ENCODE measurements at regions not wholly inside any gene's neighbourhood (a gene's known extent, or its start where the extent isn't known, plus 50 kb on each side); places are given as distances from the start of the nearest gene placed in this dataset.

- Histone ChIP-seq H3K9me3 (ENCODE audit: insufficient read depth, low read depth, low read length) (no peaks in the 10 kb centered on the region), H3K27me3 (ENCODE audit: insufficient read depth, low read length) (no peaks in the 10 kb centered on the region), H3K4me1 (ENCODE audit: insufficient read depth, low read length) (peaks cover 32% of the 10 kb centered on the region), H3K27ac (ENCODE audit: low read depth, low read length) (peak overlapping the region; percentile 76; the same call in 1 of the 2 replicates), H3K4me3 (ENCODE audit: low read length) (peak overlapping the region; percentile 22), H3K9ac (ENCODE audit: low read depth, low read length) (peak overlapping the region; percentile 29; the same call in 1 of the 2 replicates), H3K36me3 (ENCODE audit: insufficient read depth, low read length) (no peaks in the 10 kb centered on the region)
- 48% methylated on average over 10 of the region's 10 CpGs for WGBS
Observed at GRCh38 chr5:103498800-103499551, 63.6 kb downstream of the NUDT12 start.

GRCh38 chr5:103498211-103498610 lies 64.4 kb downstream of the NUDT12 start:
- WGBS = 100% methylated on average over 1 of the region's 1 CpG
- peaks cover 28% of the 10 kb centered on the region for H3K4me1 ChIP-seq (ENCODE audit: insufficient read depth, low read length)
- no peaks in the 10 kb centered on the region for H3K27me3 ChIP-seq (ENCODE audit: insufficient read depth, low read length)
- no peaks in the 10 kb centered on the region for H3K36me3 ChIP-seq (ENCODE audit: insufficient read depth, low read length)
- H3K9me3 ChIP-seq (ENCODE audit: insufficient read depth, low read depth, low read length) = no peaks in the 10 kb centered on the region
- no peak overlapping the region for H3K4me3 ChIP-seq (ENCODE audit: low read length)
- H3K27ac ChIP-seq (ENCODE audit: low read depth, low read length) = no peak overlapping the region
- no peak overlapping the region for H3K9ac ChIP-seq (ENCODE audit: low read depth, low read length)

DNA sequence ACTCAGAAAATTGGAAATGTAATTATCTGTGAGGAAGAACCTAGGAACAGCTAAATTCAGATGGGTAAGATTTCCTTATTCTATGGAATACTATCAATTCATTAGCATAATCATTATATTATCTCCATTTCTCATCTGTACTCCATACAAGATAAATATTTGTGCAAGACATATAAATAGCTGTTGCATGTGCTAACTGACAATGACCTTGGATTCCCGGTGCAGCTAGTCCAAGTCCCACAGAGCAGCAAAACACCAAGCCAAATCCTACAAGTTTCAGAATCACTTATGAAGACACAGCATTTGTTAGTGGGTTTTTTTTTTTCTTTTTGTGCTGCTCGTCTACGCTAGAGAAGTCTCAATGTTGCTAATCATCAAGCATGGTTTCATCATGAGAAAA lies 64.8 kb downstream of the NUDT12 start:
- WGBS = 93% methylated on average over 3 of the region's 3 CpGs
- H3K9me3 ChIP-seq (ENCODE audit: insufficient read depth, low read depth, low read length) = no peaks in the 10 kb centered on the region
- no peaks in the 10 kb centered on the region for H3K36me3 ChIP-seq (ENCODE audit: insufficient read depth, low read length)
- no peak overlapping the region for H3K9ac ChIP-seq (ENCODE audit: low read depth, low read length)
- H3K4me1 ChIP-seq (ENCODE audit: insufficient read depth, low read length) = peaks cover 24% of the 10 kb centered on the region
- no peak overlapping the region for H3K4me3 ChIP-seq (ENCODE audit: low read length)
- no peak overlapping the region for H3K27ac ChIP-seq (ENCODE audit: low read depth, low read length)
- H3K27me3 ChIP-seq (ENCODE audit: insufficient read depth, low read length) = no peaks in the 10 kb centered on the region

DNA sequence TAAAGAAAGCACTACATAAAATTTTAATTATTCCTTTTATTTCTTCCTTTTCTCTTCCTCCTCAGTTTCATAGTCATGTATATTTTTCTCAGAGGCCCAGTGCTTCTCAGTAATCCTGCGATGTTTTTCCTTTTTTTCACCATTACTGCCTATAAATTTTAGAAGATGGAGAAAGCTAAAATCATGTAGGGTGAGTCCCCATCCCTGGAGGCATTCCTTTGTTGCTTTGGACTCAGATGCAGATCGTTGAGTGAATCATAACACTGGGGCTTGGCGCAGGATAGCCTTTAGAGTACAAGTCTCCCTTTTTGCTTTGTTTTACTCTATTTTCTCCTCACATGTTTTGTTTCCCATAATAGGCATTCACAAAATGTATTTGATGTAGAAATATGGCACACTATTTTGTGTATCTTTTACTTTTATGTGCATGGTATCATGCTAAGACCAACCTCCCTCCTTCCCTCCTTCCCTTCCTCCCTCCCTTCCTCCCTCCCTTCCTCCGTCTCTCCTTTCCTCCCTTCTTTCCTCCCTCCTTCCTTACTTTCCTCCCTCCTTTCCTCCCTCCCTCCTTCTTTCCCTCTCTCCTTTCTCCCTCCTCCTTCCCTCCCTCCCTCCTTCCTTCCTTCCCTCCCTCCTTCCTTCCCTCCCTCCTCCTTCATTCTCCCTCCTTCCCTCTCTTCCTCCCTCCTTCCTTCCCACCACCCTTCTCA lies 72.4 kb downstream of the NUDT12 start:
- WGBS = 80% methylated on average over 4 of the region's 4 CpGs
- Histone ChIP-seq H3K36me3 (ENCODE audit: insufficient read depth, low read length) (no peaks in the 10 kb centered on the region), H3K4me3 (ENCODE audit: low read length) (no peak overlapping the region), H3K9me3 (ENCODE audit: insufficient read depth, low read depth, low read length) (no peaks in the 10 kb centered on the region), H3K27me3 (ENCODE audit: insufficient read depth, low read length) (no peaks in the 10 kb centered on the region), H3K4me1 (ENCODE audit: insufficient read depth, low read length) (peaks cover 13% of the 10 kb centered on the region), H3K27ac (ENCODE audit: low read depth, low read length) (no peak overlapping the region), H3K9ac (ENCODE audit: low read depth, low read length) (no peak overlapping the region)

DNA sequence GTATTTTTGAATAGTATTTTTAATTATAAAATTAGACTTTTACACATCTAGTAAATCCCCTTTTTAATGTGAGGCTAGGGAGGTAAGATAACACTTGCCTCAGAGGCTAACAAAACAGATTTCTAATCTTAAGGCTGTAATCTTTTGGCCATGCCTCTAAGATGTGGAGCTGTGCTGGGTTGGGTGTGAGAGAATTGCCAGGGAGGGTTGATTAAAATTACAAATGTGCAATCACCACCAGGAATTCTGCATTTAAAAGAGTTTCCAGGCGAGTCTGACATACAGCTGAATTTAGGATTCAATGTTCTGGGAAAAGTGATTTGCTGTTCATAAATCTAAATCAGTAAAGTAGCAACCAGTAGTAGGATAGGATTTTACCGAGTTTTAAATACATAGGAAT lies 73.3 kb downstream of the NUDT12 start:
- H3K27ac ChIP-seq (ENCODE audit: low read depth, low read length) = peak overlapping the region; percentile 14; the same call in 1 of the 2 replicates
- H3K4me1 ChIP-seq (ENCODE audit: insufficient read depth, low read length) = peaks cover 13% of the 10 kb centered on the region
- WGBS = 48% methylated on average over 2 of the region's 2 CpGs

GRCh38 chr5:103487822-103488493 lies 74.6 kb downstream of the NUDT12 start:
- no peaks in the 10 kb centered on the region for H3K36me3 ChIP-seq (ENCODE audit: insufficient read depth, low read length)
- H3K27me3 ChIP-seq (ENCODE audit: insufficient read depth, low read length) = no peaks in the 10 kb centered on the region
- no peak overlapping the region for H3K4me3 ChIP-seq (ENCODE audit: low read length)
- peaks cover 13% of the 10 kb centered on the region for H3K4me1 ChIP-seq (ENCODE audit: insufficient read depth, low read length)
- no peaks in the 10 kb centered on the region for H3K9me3 ChIP-seq (ENCODE audit: insufficient read depth, low read depth, low read length)
- 97% methylated on average over 3 of the region's 3 CpGs for WGBS
- H3K27ac ChIP-seq (ENCODE audit: low read depth, low read length) = no peak overlapping the region
- H3K9ac ChIP-seq (ENCODE audit: low read depth, low read length) = no peak overlapping the region

More for the DNA sequence above, 73.3 kb downstream of the NUDT12 start:
- Histone ChIP-seq H3K27me3 (ENCODE audit: insufficient read depth, low read length) (no peaks in the 10 kb centered on the region), H3K9ac (ENCODE audit: low read depth, low read length) (no peak overlapping the region), H3K4me3 (ENCODE audit: low read length) (no peak overlapping the region), H3K9me3 (ENCODE audit: insufficient read depth, low read depth, low read length) (no peaks in the 10 kb centered on the region), H3K36me3 (ENCODE audit: insufficient read depth, low read length) (no peaks in the 10 kb centered on the region)

DNA sequence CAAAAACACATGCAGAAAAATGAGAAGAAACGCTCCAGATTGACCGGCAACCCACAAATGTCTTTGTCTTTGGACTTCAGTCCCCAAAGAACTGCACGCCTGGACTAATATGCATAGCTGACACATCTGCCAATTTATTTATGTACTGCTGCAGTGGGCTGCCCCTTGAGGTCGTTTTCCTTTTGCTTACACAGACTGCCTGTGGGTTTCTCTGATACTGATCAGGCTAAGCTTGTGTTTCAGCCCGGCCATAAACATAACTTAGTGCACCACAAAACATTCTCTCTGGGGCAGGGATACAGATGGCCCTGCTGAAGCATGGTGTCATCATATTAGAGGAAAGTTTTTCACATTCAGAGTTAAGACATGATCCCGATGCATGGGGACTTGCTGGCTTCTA lies 75.4 kb downstream of the NUDT12 start:
- Histone ChIP-seq H3K36me3 (ENCODE audit: insufficient read depth, low read length) (no peaks in the 10 kb centered on the region), H3K4me1 (ENCODE audit: insufficient read depth, low read length) (peaks cover 13% of the 10 kb centered on the region), H3K27me3 (ENCODE audit: insufficient read depth, low read length) (no peaks in the 10 kb centered on the region), H3K4me3 (ENCODE audit: low read length) (no peak overlapping the region), H3K9ac (ENCODE audit: low read depth, low read length) (no peak overlapping the region), H3K9me3 (ENCODE audit: insufficient read depth, low read depth, low read length) (no peaks in the 10 kb centered on the region), H3K27ac (ENCODE audit: low read depth, low read length) (no peak overlapping the region)
- WGBS = 87% methylated on average over 6 of the region's 6 CpGs

DNA sequence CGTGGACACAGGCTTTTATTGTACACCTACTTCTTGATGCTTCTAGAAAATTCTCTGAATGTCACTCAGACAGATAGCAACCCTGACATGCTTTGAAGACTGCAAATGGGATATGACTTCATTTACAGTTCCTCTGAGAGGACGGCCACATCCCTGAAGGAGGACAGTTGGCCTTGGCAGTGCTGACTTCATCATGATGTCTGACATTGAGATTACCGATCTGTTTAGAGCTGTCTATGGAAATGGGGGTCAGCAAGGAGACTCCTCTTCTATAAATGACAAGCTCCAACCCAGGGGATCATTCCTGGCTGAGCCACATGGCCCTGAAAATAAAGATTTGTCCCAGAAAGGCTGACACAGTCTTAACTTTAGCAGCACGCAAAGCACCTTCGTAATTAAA lies 75.8 kb downstream of the NUDT12 start:
- Histone ChIP-seq H3K4me1 (ENCODE audit: insufficient read depth, low read length) (peaks cover 13% of the 10 kb centered on the region), H3K36me3 (ENCODE audit: insufficient read depth, low read length) (no peaks in the 10 kb centered on the region), H3K4me3 (ENCODE audit: low read length) (no peak overlapping the region), H3K27me3 (ENCODE audit: insufficient read depth, low read length) (no peaks in the 10 kb centered on the region), H3K27ac (ENCODE audit: low read depth, low read length) (no peak overlapping the region), H3K9ac (ENCODE audit: low read depth, low read length) (no peak overlapping the region), H3K9me3 (ENCODE audit: insufficient read depth, low read depth, low read length) (no peaks in the 10 kb centered on the region)
- 96% methylated on average over 5 of the region's 5 CpGs for WGBS

DNA sequence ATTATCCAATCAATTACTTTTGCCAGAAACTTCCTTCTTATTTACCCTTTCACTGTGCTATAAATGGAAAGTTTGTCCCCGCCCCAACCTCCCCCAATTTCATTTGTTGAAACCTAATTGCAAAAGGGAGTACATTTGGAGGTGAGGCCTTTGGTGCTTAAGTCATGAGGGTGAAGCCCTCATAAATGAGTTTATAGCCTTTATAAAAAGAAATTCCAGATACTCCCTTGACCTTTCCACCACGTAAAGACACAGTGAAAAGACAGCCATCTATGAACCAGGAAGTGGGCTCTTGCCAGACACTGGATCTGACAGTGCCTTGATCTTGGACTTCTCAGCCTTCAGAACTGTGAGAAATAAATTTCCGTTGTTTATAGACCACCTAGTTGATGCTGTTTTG lies 82.3 kb downstream of the NUDT12 start:
- Histone ChIP-seq H3K9me3 (ENCODE audit: insufficient read depth, low read depth, low read length) (no peaks in the 10 kb centered on the region), H3K27ac (ENCODE audit: low read depth, low read length) (no peak overlapping the region), H3K36me3 (ENCODE audit: insufficient read depth, low read length) (no peaks in the 10 kb centered on the region), H3K27me3 (ENCODE audit: insufficient read depth, low read length) (no peaks in the 10 kb centered on the region), H3K4me3 (ENCODE audit: low read length) (no peak overlapping the region), H3K9ac (ENCODE audit: low read depth, low read length) (no peak overlapping the region), H3K4me1 (ENCODE audit: insufficient read depth, low read length) (no peaks in the 10 kb centered on the region)
- WGBS = 91% methylated on average over 2 of the region's 3 CpGs

GRCh38 chr5:103477678-103478077 lies 84.9 kb downstream of the NUDT12 start:
- 100% methylated on average over 1 of the region's 1 CpG for WGBS
- Histone ChIP-seq H3K4me3 (ENCODE audit: low read length) (no peak overlapping the region), H3K9me3 (ENCODE audit: insufficient read depth, low read depth, low read length) (no peaks in the 10 kb centered on the region), H3K36me3 (ENCODE audit: insufficient read depth, low read length) (no peaks in the 10 kb centered on the region), H3K27me3 (ENCODE audit: insufficient read depth, low read length) (no peaks in the 10 kb centered on the region), H3K27ac (ENCODE audit: low read depth, low read length) (no peak overlapping the region), H3K9ac (ENCODE audit: low read depth, low read length) (no peak overlapping the region), H3K4me1 (ENCODE audit: insufficient read depth, low read length) (no peaks in the 10 kb centered on the region)

DNA sequence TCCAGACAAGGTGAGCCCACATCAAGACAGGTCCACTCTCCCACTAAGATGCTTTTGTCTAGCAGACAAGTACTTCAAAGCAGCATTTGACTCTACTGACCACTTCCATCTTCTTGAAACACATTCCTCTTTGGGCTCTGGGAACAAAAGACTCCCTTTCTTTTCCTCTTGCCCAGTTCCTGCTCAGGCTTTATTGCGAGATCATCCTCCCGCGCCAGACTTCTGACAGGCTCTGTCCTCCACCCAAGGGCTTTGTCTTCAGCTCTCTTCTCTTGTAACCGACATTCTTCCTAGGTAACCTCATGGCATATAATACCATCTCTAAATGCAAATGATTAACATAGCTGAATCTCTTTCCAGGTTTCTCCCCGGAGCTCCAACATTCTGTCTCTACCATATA lies 85.8 kb downstream of the NUDT12 start:
- Histone ChIP-seq H3K27me3 (ENCODE audit: insufficient read depth, low read length) (no peaks in the 10 kb centered on the region), H3K27ac (ENCODE audit: low read depth, low read length) (no peak overlapping the region), H3K4me3 (ENCODE audit: low read length) (no peak overlapping the region), H3K36me3 (ENCODE audit: insufficient read depth, low read length) (no peaks in the 10 kb centered on the region), H3K4me1 (ENCODE audit: insufficient read depth, low read length) (no peaks in the 10 kb centered on the region), H3K9ac (ENCODE audit: low read depth, low read length) (no peak overlapping the region), H3K9me3 (ENCODE audit: insufficient read depth, low read depth, low read length) (no peaks in the 10 kb centered on the region)
- 86% methylated on average over 5 of the region's 5 CpGs for WGBS
